Karpas-422 (cell line): ENCODE measurements at regions not wholly inside any gene's neighbourhood (a gene's known extent, or its start where the extent isn't known, plus 50 kb on each side); places are given as distances from the start of the nearest gene placed in this dataset.
A peak's percentile ranks its signal among the peaks of the same experiment; 100 is the strongest.

Source experiments
- DNase-seq: peaks from one replicate; pipeline ENCODE4 v3.0.0-alpha.2; 2015
- H2AFZ ChIP-seq: fragments of 200-600 bp; sonication (generic); 2 replicates; pipeline ENCODE4 v1.6.1; 2014; ENCODE audit warnings: antibody characterized with exemption, low read length, mixed read lengths
- H3K27ac ChIP-seq: fragments of 200-600 bp; sonication (generic); 2 replicates; pipeline ENCODE4 v1.5.1; 2014; ENCODE audit warnings: mild to moderate bottlenecking, low read length, moderate library complexity
- H3K27me3 ChIP-seq: fragments of 200-600 bp; sonication (generic); 2 replicates; pipeline ENCODE4 v1.6.1; 2014; ENCODE audit warnings: low read length, mixed read lengths
- H3K36me3 ChIP-seq: fragments of 200-600 bp; sonication (generic); 2 replicates; pipeline ENCODE4 v1.6.1; 2014; ENCODE audit warnings: low read length, mixed read lengths; ENCODE audit not compliant: insufficient read depth
- H3K4me1 ChIP-seq: fragments of 200-600 bp; sonication (generic); 2 replicates; pipeline ENCODE4 v1.6.1; 2014; ENCODE audit warnings: mild to moderate bottlenecking, low read length, mixed read lengths
- H3K4me2 ChIP-seq: fragments of 200-600 bp; sonication (generic); 2 replicates; pipeline ENCODE4 v1.6.1; 2014; ENCODE audit warnings: low read length, low read depth, mild to moderate bottlenecking; ENCODE audit not compliant: poor library complexity, severe bottlenecking
- H3K4me3 ChIP-seq: fragments of 200-600 bp; sonication (generic); 2 replicates; pipeline ENCODE4 v1.5.1; 2014; ENCODE audit warnings: mild to moderate bottlenecking, antibody characterized with exemption, low read length, mixed read lengths
- H3K79me2 ChIP-seq: fragments of 200-600 bp; sonication (generic); 2 replicates; pipeline ENCODE4 v1.6.1; 2014; ENCODE audit warnings: mild to moderate bottlenecking, low read length, mixed read lengths
- H3K9ac ChIP-seq: fragments of 200-600 bp; sonication (generic); 2 replicates; pipeline ENCODE4 v1.6.0; 2014; ENCODE audit warnings: low read length
- H3K9me2 ChIP-seq: fragments of 200-600 bp; sonication (generic), shearing (Covaris generic); replicated peaks from 2 replicates; pipeline ENCODE4 v1.6.0; 2014; ENCODE audit warnings: mild to moderate bottlenecking, low read length, moderate library complexity; ENCODE audit not compliant: insufficient read depth
- H3K9me3 ChIP-seq: fragments of 300-700, 200-600 bp; sonication (generic); 2 replicates; pipeline ENCODE4 v1.6.1; 2014; ENCODE audit warnings: low read length, mixed read lengths
- H4K20me1 ChIP-seq: fragments of 200-600 bp; sonication (generic); 2 replicates; pipeline ENCODE4 v1.6.1; 2014; ENCODE audit warnings: mild to moderate bottlenecking, antibody characterized with exemption, low read length, low read depth; ENCODE audit not compliant: insufficient read depth

- H3K79me2 ChIP-seq: no peaks in the 10 kb centered on the region
- H2AFZ ChIP-seq: no peak overlapping the region
- no peak overlapping the region for H3K4me2 ChIP-seq
- H3K27me3 ChIP-seq: no peaks in the 10 kb centered on the region
- no peaks in the 10 kb centered on the region; the same call in 1 of the 2 replicates for H3K9me3 ChIP-seq
- H4K20me1 ChIP-seq: no peaks in the 10 kb centered on the region
- no peak overlapping the region for H3K4me3 ChIP-seq
- H3K9ac ChIP-seq: no peak overlapping the region
- H3K9me2 ChIP-seq: no peaks in the 10 kb centered on the region
- H3K4me1 ChIP-seq: no peaks in the 10 kb centered on the region; the same call in 1 of the 2 replicates
- DNase-seq: no peak
- H3K27ac ChIP-seq: no peak overlapping the region
- H3K36me3 ChIP-seq: no peaks in the 10 kb centered on the region
Observed at GRCh38 chr10:46220872-46221538, 65.8 kb upstream of the ANTXRL start.

GRCh38 chr10:46222364-46222935 is 64.3 kb upstream of the ANTXRL start:
- H3K4me3 ChIP-seq: no peak overlapping the region
- H3K4me1 ChIP-seq: no peaks in the 10 kb centered on the region; the same call in 1 of the 2 replicates
- no peaks in the 10 kb centered on the region for H4K20me1 ChIP-seq
- no peaks in the 10 kb centered on the region for H3K9me2 ChIP-seq
- DNase-seq: no peak
- no peaks in the 10 kb centered on the region for H3K36me3 ChIP-seq
- no peaks in the 10 kb centered on the region for H3K79me2 ChIP-seq
- H3K4me2 ChIP-seq: no peak overlapping the region
- H3K27ac ChIP-seq: no peak overlapping the region
- H3K9me3 ChIP-seq: no peaks in the 10 kb centered on the region; the same call in 1 of the 2 replicates
- no peak overlapping the region for H2AFZ ChIP-seq
- H3K9ac ChIP-seq: no peak overlapping the region
- no peaks in the 10 kb centered on the region for H3K27me3 ChIP-seq

- H3K79me2 ChIP-seq: no peaks in the 10 kb centered on the region
- H3K36me3 ChIP-seq: no peaks in the 10 kb centered on the region
- H3K4me3 ChIP-seq: no peak overlapping the region
- H3K27me3 ChIP-seq: no peaks in the 10 kb centered on the region
- H3K27ac ChIP-seq: no peak overlapping the region
- DNase-seq: peak; percentile 68
- H3K9me3 ChIP-seq: no peaks in the 10 kb centered on the region; the same call in 1 of the 2 replicates
- H2AFZ ChIP-seq: peak overlapping the region; percentile 91; the same call in 1 of the 2 replicates
- no peaks in the 10 kb centered on the region for H3K9me2 ChIP-seq
- H3K4me1 ChIP-seq: no peaks in the 10 kb centered on the region; the same call in 1 of the 2 replicates
- H3K4me2 ChIP-seq: no peak overlapping the region
- H4K20me1 ChIP-seq: no peaks in the 10 kb centered on the region
- H3K9ac ChIP-seq: no peak overlapping the region
Observed at GRCh38 chr10:46223064-46223480, 63.7 kb upstream of the ANTXRL start.

GRCh38 chr10:46223626-46224413 is 63.0 kb upstream of the ANTXRL start:
- Histone ChIP-seq H3K9ac (no peak overlapping the region), H3K9me3 (no peaks in the 10 kb centered on the region; the same call in 1 of the 2 replicates), H3K9me2 (no peaks in the 10 kb centered on the region), H3K36me3 (no peaks in the 10 kb centered on the region), H3K4me2 (no peak overlapping the region), H3K4me1 (no peaks in the 10 kb centered on the region; the same call in 1 of the 2 replicates), H3K4me3 (no peak overlapping the region), H2AFZ (peak overlapping the region; percentile 91; the same call in 1 of the 2 replicates), H3K27ac (no peak overlapping the region), H3K79me2 (no peaks in the 10 kb centered on the region), H4K20me1 (no peaks in the 10 kb centered on the region), H3K27me3 (no peaks in the 10 kb centered on the region)
- DNase-seq: no peak

- H2AFZ ChIP-seq: no peak overlapping the region
- no peak overlapping the region for H3K27ac ChIP-seq
- H3K4me1 ChIP-seq: no peaks in the 10 kb centered on the region; the same call in 1 of the 2 replicates
- no peaks in the 10 kb centered on the region for H4K20me1 ChIP-seq
- H3K9me2 ChIP-seq: no peaks in the 10 kb centered on the region
- H3K36me3 ChIP-seq: no peaks in the 10 kb centered on the region
- no peaks in the 10 kb centered on the region for H3K27me3 ChIP-seq
- H3K79me2 ChIP-seq: no peaks in the 10 kb centered on the region
- DNase-seq: no peak
- no peak overlapping the region for H3K4me3 ChIP-seq
- H3K9me3 ChIP-seq: no peaks in the 10 kb centered on the region; the same call in 1 of the 2 replicates
- H3K4me2 ChIP-seq: no peak overlapping the region
- H3K9ac ChIP-seq: no peak overlapping the region
Observed at GRCh38 chr10:46224414-46224682, 62.4 kb upstream of the ANTXRL start.

- Histone ChIP-seq H3K4me2 (no peak overlapping the region), H4K20me1 (no peaks in the 10 kb centered on the region), H3K4me1 (no peaks in the 10 kb centered on the region; the same call in 1 of the 2 replicates), H3K9ac (no peak overlapping the region), H3K27ac (no peak overlapping the region), H3K27me3 (no peaks in the 10 kb centered on the region), H2AFZ (no peak overlapping the region), H3K36me3 (no peaks in the 10 kb centered on the region), H3K79me2 (no peaks in the 10 kb centered on the region), H3K9me2 (no peaks in the 10 kb centered on the region), H3K9me3 (peaks cover 4% of the 10 kb centered on the region), H3K4me3 (no peak overlapping the region)
- no peak for DNase-seq
Observed at GRCh38 chr10:46225597-46225996, 61.2 kb upstream of the ANTXRL start.

GRCh38 chr10:46226232-46226631 is 60.6 kb upstream of the ANTXRL start:
- Histone ChIP-seq H4K20me1 (no peaks in the 10 kb centered on the region), H3K27ac (no peak overlapping the region), H3K9me3 (peaks cover 4% of the 10 kb centered on the region), H3K36me3 (no peaks in the 10 kb centered on the region), H3K4me2 (no peak overlapping the region), H3K9me2 (no peaks in the 10 kb centered on the region), H3K9ac (no peak overlapping the region), H3K4me3 (no peak overlapping the region), H3K4me1 (no peaks in the 10 kb centered on the region; the same call in 1 of the 2 replicates), H2AFZ (no peak overlapping the region), H3K27me3 (no peaks in the 10 kb centered on the region), H3K79me2 (no peaks in the 10 kb centered on the region)
- no peak for DNase-seq

- Histone ChIP-seq H3K9me2 (no peaks in the 10 kb centered on the region), H3K9ac (no peak overlapping the region), H3K9me3 (peaks cover 4% of the 10 kb centered on the region), H3K36me3 (no peaks in the 10 kb centered on the region), H4K20me1 (no peaks in the 10 kb centered on the region), H3K79me2 (no peaks in the 10 kb centered on the region), H3K4me2 (no peak overlapping the region), H3K27me3 (no peaks in the 10 kb centered on the region), H3K27ac (no peak overlapping the region), H3K4me1 (no peaks in the 10 kb centered on the region; the same call in 1 of the 2 replicates), H3K4me3 (no peak overlapping the region), H2AFZ (no peak overlapping the region)
- DNase-seq: no peak
Observed at GRCh38 chr10:46226900-46227558, 59.8 kb upstream of the ANTXRL start.
